ENCODE measurements at regions not wholly inside any gene's neighbourhood (a gene's known extent, or its start where the extent isn't known, plus 50 kb on each side); places are given as distances from the start of the nearest gene placed in this dataset.
"Not testable (repeated sequence)": the region's sequence is repeated elsewhere in the genome, so short reads cannot be mapped to it uniquely, and the experiment has no call there.

DNA sequence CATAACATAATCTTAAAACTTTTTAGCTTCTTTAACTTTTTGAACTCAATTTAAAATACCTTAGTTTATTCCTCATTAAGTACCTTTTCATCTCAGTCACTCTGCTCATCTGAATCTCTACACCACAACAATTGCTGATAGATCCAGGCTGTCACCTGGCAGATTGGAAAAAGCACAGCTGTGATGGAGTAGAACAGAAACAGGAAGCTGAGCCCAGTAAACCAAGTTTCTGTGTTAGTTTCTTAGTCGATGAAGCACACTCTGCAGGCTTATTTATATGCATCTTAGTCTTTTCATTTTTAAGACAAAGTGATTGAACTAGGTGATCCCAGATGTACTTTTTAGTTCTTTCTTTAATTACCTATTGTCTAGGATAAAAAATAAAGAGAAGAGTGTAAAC lies 1398.0 kb upstream of the ALCAM start:
- no peak for DNase-seq (ENCODE audit: low read depth in 2 of 2)

DNA sequence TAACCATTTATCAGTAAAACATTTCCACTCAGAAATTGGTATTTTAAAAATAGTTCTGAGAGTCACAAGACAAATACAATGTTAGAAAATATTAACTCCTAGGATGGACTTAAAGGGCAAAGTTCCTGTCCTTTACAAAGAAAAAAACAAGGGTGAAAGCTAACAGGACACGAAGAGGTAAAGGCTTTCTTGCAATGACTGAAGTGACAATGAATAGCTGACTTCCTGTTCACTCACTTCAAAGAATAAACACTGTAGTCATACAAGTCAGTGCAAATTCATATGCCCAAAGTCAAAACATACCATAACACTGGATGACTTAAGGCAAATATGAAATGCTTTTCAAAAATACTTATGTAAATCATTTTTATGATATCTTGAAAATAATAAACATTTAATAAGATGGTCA lies 1389.8 kb upstream of the ALCAM start:
- no peak for DNase-seq (ENCODE audit: low read depth in 2 of 2)

DNA sequence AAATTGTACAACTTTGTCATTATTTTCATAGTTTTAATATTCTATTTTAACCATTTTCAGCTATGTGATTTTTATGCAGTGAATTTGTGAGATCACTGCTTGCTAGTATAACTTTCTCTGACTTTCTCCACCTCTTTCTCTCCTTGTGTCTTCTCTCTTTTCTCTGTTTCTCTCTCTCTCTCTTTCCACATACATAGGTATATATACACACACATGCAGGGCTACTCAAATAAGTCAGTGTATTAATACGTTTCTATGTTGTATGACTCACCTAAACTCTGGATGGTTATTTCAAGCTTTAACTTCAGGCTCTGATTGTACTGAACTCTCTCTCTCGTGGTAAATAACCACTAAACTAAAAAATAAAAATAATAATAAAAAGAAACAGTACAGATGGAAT lies 1389.3 kb upstream of the ALCAM start:
- no peak for DNase-seq (ENCODE audit: low read depth in 2 of 2)

DNA sequence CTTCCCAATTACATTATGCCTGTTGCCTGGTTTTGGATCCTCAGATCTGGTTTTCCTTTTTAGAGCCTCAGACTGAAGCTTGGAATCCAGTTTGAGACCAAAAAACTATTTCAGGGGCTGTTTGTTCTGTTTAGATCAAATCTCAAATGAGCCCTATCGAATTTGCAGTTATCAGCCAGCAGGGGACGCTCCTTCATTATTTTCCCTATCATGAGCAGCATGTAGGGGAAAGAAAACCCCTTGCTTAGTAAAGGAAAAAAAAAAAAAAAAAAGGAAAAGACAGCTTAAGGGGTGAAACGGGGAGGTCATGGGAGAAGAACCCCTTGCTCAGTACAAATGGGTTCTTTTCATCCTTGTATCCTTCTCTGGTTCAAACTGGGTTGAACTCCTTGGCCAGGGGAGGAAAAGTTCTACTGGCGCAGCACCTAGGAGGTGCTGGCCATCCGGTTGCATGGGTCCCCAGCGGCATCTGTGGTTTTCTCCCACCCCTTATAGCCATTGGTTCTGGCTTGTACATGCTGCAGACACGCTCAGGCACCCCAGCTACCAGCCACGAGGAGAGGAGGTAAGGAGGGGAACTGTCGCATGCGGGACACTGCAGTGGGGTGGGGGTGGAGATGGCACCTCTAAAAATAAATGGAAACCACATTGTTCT lies 1375.1 kb upstream of the ALCAM start:
- DNase-seq (ENCODE audit: low read depth in 2 of 2) = no peak

GRCh38 chr3:103992469-103992868 lies 1374.2 kb upstream of the ALCAM start:
- DNase-seq (ENCODE audit: low read depth in 2 of 2) = no peak

- DNase-seq (ENCODE audit: low read depth in 2 of 2) = no peak
Measured at GRCh38 chr3:104004956-104005355, 1361.8 kb upstream of the ALCAM start.

DNA sequence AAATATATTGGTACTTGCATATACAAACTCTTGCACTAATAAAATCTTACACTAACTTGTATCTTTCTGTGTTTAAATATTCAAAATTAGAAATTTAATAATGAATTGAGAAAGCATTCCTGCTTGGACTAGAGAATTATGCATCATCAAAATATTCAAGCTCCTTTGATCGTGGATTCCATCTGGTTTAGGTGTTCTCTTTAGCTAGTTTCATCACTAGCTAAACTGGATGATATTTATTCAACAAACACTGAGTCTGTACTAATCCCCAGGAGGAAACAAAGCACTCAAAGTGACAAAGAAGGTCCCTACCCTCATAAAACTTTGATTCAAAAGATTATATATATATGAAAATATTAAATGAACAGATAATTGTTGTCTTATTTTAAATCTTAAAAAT lies 1360.9 kb upstream of the ALCAM start:
- DNase-seq (ENCODE audit: low read depth in 2 of 2) = no peak

DNA sequence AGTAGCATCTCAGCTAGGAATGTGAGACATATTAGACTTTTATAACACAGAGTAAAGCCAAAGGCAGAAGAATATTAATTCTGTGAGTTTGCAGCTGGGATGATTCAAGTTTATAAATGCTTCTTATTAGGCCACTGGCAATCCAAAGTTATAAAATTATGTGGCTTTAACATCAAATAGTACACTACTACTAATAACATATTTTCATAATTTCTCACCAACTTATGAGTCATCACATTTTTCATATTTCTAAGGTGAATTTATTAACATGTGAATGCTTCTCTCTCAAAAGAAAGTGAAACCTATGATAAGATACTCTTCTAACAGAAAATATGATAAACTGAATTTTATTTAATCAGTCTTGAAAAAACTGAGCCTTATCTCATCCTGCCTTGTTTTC lies 1348.2 kb upstream of the ALCAM start:
- no peak for DNase-seq (ENCODE audit: low read depth in 2 of 2)

- no peak for DNase-seq (ENCODE audit: low read depth in 2 of 2)
Measured at GRCh38 chr3:104031598-104031997, 1335.1 kb upstream of the ALCAM start.

- DNase-seq (ENCODE audit: low read depth in 2 of 2) = no peak
Measured at GRCh38 chr3:104032283-104032682, 1334.4 kb upstream of the ALCAM start.

- no peak for DNase-seq (ENCODE audit: low read depth in 2 of 2)
Measured at GRCh38 chr3:104040896-104041295, 1325.8 kb upstream of the ALCAM start.

DNA sequence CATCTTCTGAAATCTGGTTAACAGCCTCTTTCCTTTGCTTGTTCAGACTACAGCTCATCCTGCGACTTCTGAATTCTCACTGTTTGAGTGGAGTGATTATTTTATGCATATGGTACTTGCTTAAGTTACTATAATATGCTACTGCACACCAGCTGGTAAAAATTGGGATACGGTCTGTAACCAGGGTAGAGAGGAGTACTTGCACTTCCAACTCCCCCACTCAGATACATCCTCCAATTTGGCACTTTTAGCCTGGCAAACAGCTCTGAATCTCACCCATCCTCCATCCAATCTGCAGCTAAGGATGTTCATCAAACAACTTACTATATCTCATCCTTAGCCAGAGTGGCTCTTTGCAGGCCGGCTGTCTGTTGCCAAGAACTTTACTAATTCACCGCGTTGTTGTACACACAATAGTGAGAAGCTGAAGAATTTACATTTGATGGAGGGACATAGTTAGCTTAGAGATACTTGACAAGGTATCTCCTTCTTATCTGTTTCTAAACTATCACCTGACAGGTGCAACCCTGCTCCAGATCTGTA lies 1323.6 kb upstream of the ALCAM start:
- DNase-seq (ENCODE audit: low read depth in 2 of 2) = not testable (repeated sequence)

GRCh38 chr3:104044002-104044401 lies 1322.7 kb upstream of the ALCAM start:
- no peak for DNase-seq (ENCODE audit: low read depth in 2 of 2)

DNA sequence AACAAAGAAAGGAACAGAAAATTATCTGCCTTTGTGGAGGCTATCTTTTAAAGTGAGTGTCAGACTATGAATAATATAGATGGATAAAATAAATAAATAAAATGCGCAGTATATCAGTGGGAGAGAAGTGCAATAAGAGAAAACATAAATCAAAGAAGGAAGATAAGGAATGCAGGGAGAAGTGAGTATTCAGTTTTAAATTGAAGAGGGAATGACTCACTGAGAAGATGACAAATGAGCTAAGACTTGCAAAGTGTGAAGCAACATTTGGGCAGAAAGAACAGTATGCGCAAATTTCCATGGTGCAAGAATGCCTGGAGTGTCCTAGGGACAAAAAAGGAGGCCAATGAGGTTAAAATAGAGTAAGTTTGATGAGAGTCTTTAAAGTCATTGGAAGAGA lies 1300.1 kb upstream of the ALCAM start:
- no peak for DNase-seq (ENCODE audit: low read depth in 2 of 2)

GRCh38 chr3:104069114-104069513 lies 1297.6 kb upstream of the ALCAM start:
- no peak for DNase-seq (ENCODE audit: low read depth in 2 of 2)

DNA sequence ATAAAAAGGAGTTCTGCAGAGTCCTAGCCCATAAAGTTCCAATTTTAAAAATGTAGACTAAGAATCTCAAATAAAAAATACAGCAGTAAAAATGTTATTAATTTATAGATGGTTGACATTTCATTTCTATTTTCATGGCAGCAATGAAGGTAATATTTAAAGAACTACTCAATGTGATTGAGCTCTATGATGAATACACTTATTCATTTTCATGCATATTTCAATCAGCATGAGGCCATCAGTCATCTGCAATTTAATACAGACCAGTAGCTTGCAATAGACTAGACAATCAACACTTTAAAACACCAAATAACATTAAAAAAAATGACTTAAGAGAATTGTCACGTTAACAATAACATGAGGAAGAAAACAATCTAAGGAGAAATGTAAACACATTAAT lies 1295.8 kb upstream of the ALCAM start:
- no peak for DNase-seq (ENCODE audit: low read depth in 2 of 2)

DNA sequence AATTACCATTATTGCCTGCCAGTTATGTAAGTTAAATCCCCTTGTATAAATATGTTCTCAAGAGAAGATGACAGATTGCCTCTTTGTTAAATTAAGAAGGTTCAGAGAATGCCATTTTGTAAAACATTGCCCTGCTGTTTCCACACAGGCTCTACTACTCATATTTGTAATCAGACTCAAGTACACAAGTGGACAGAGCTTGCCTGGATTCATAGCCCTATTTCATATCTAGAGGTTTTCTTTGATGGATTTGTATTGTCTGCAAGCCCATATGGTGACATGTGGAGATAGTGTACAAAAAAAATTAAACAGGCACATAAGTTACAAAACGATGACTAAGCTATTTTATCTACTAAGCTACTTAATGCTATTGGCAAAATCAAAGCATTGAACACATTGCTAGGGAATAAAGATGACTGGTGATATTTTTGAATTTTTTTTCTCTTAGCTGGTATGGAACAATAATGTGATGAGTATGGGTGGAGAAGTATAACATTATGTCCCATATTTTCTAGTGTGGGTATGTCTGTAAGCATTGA lies 1286.6 kb upstream of the ALCAM start:
- DNase-seq (ENCODE audit: low read depth in 2 of 2) = no peak

- DNase-seq (ENCODE audit: low read depth in 2 of 2) = no peak
Measured at GRCh38 chr3:104088738-104089137, 1278.0 kb upstream of the ALCAM start.

DNA sequence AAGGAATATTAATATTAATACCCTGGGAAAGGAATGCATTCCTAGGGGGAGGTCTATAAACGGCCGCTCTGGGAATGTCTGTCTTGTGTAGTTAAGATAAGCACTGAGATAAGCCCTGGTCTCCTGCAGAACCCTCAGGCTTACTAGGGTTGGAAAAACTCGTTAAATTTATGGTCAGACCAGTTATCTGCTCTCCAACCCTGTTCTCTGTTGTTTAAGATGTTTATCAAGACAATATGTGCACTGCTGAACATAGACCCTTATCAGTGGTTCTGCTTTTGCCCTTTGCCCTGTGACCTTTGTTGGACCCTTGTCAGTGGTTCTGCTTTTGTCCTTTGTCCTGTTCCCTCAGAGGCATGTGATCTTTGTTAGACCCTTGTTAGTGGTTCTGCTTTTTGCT lies 1276.7 kb upstream of the ALCAM start:
- not testable (repeated sequence) for DNase-seq (ENCODE audit: low read depth in 2 of 2)

DNA sequence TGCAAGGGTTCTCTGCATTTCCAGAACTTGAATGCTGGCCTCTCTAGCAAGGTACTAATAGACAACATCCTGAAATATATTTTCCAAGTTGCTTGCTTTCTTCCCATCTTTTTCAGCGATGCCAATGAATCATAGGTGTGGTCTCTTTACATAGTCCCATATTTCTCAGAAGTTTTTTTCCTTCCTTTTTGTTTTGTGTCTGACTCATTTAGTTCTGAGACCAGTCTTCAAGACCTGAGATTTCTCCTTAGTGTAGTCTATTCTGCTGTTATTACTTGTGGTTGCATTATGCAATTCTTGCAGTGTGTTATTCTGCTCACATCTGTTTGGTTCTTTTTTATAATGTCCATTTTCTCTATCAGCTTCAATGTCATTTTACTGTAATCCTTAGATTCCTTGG lies 1265.0 kb upstream of the ALCAM start:
- DNase-seq (ENCODE audit: low read depth in 2 of 2) = no peak

- no peak for DNase-seq (ENCODE audit: low read depth in 2 of 2)
Measured at GRCh38 chr3:104102386-104102785, 1264.3 kb upstream of the ALCAM start.

GRCh38 chr3:104106276-104106675 lies 1260.4 kb upstream of the ALCAM start:
- no peak for DNase-seq (ENCODE audit: low read depth in 2 of 2)

DNA sequence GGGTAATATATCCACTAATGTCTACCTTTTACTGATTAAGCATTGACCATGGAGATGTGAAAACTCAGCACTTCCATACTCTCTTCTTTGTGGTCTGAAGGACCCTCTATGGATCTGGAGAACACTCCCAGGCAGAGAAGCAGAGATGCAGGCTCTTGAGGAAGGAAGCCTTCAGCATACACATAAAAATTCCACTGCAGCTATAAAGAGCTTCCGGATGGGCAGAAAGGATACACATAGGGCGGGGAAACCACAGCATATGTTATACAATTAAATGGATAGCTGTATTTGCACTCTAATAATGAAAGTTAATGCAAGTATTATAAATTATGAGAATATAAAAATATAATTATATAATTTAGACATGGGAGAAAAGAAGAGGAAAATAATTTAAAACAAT lies 1258.2 kb upstream of the ALCAM start:
- no peak for DNase-seq (ENCODE audit: low read depth in 2 of 2)

DNA sequence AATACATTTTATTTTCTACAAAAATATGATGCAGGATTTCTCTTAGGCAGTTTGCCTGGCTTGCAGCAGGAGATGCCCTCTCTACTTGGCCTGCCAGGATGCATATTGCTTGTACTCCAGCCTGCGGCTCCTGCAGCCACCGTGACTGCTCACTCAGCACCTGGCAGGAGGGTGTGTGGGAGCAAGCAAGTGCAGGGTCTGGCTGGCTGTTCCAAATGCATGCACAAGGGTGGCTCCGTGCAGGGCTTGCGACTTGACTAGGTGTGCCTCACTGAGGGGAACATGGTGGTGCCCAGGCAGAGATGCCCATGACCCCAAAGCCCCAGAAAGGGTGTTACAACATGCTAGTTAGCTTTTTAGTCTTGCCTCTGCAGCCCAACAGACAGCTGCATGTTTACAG lies 1240.2 kb upstream of the ALCAM start:
- DNase-seq (ENCODE audit: low read depth in 2 of 2) = no peak

Measured in stimulated activated CD8-positive, alpha-beta memory T cell treated with anti-CD3 and anti-CD28 coated beads, Interleukin-2, amount 100 ng/mL, for 48 hours (primary cell).